Lower lobe of right lung (tissue), 2 donors: ENCODE measurements at regions not wholly inside any gene's neighbourhood (a gene's known extent, or its start where the extent isn't known, plus 50 kb on each side); places are given as distances from the start of the nearest gene placed in this dataset.

Source experiments
- ATAC-seq, 2 donors: fragments of 200-7000 bp; cut with Tn5 transposase; one replicate each; pipeline ENCODE4 v1.9.1; 2020 to 2022; ENCODE audit warnings: mild to moderate bottlenecking in 2 of 2, moderate library complexity in 2 of 2
- DNase-seq: peaks from one replicate; pipeline ENCODE4 v3.0.0-alpha.2; 2020
- H3K27ac ChIP-seq: fragments of 200-600 bp; one replicate; pipeline ENCODE4 v1.8.0; 2022
- H3K27me3 ChIP-seq: fragments of 200-600 bp; one replicate; pipeline ENCODE4 v1.8.0; 2022; ENCODE audit warnings: low read depth
- H3K36me3 ChIP-seq: fragments of 200-600 bp; one replicate; pipeline ENCODE4 v1.8.0; 2022; ENCODE audit warnings: mild to moderate bottlenecking
- H3K4me1 ChIP-seq: fragments of 200-600 bp; one replicate; pipeline ENCODE4 v1.8.0; 2022
- H3K4me3 ChIP-seq: fragments of 200-600 bp; one replicate; pipeline ENCODE4 v1.8.0; 2022; ENCODE audit warnings: mild to moderate bottlenecking
- H3K9me3 ChIP-seq: fragments of 200-600 bp; one replicate; pipeline ENCODE4 v1.8.0; 2022
- intact Hi-C: fragments of 100-400 bp; cut with DNase I; formaldehyde crosslinking; loops from one replicate; pipeline ENCODE4 v1.11.0; 2022
- TF ChIP-seq, protein P1 (sequence below): fragments of 200-600 bp; IDR thresholded peaks from one replicate; pipeline ENCODE4 v1.8.0; 2022; ENCODE audit warnings: antibody characterized with exemption, mild to moderate bottlenecking
- donor health status: DM: no; HTN: yes; CAD: no; lungs with severe emphysema.

DNA sequence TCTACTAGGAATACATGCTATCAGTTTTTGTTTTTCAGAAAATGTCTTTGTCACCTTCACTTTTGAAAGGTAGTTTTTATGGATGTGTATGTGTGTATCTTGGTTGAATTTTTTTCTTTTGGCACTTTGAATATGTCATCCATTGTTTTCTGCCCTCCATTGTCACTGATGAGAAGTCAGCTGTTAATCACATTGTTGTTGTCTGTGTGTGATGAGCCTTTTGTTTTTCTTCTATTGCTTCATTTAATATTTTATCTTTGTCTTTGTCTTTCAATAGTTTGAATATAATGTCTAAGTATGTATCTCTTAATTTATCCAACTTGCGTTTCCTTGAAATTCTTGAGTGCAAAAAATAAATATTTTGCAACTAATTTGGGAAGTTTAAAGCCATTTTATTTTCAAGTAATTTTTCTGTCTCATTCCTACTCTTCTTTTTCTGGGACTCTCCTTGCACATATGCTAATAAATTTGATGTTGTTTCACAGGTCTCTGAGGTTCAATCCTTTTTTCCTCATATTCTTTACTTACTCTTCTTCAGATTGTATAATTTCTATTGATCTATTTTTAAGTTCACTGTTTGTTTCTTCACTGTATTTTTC lies 546.9 kb upstream of the GHITM start:
- intact Hi-C loops, result no loop called here
- no peaks in the 10 kb centered on the region for H3K4me1 ChIP-seq

DNA sequence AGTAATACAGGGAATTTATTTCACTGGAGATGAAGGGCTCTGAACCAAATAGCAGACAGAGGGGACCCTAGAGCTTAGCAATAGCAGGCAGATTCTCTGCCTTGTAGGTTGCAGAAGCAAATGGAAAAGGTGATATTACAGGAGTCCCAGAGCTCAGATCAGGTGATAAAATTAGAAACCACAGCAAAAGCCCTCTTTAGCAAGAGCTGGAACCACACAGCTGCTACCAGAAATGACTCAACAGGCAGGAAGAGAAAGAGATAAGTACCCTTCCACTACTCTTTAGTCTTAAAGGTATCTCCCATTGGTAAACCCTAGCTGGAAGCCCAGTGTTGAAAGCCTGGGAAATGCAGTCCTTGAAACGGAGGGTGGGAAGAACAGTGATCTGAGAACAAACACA lies 535.6 kb upstream of the GHITM start:
- no peaks in the 10 kb centered on the region for H3K27me3 ChIP-seq
- intact Hi-C loops, result no loop called here
- no peak overlapping the region for H3K4me3 ChIP-seq
- TF ChIP-seq, protein P1, sequence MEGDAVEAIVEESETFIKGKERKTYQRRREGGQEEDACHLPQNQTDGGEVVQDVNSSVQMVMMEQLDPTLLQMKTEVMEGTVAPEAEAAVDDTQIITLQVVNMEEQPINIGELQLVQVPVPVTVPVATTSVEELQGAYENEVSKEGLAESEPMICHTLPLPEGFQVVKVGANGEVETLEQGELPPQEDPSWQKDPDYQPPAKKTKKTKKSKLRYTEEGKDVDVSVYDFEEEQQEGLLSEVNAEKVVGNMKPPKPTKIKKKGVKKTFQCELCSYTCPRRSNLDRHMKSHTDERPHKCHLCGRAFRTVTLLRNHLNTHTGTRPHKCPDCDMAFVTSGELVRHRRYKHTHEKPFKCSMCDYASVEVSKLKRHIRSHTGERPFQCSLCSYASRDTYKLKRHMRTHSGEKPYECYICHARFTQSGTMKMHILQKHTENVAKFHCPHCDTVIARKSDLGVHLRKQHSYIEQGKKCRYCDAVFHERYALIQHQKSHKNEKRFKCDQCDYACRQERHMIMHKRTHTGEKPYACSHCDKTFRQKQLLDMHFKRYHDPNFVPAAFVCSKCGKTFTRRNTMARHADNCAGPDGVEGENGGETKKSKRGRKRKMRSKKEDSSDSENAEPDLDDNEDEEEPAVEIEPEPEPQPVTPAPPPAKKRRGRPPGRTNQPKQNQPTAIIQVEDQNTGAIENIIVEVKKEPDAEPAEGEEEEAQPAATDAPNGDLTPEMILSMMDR, result no peak
- no peak overlapping the region for H3K27ac ChIP-seq
- no peaks in the 10 kb centered on the region for H3K36me3 ChIP-seq
- H3K4me1 ChIP-seq, result no peaks in the 10 kb centered on the region
- H3K9me3 ChIP-seq, result no peaks in the 10 kb centered on the region
- ATAC-seq (no peak), DNase-seq (no peak)

More for the DNA sequence above, 546.9 kb upstream of the GHITM start:
- Histone ChIP-seq H3K27me3 (no peaks in the 10 kb centered on the region), H3K27ac (no peak overlapping the region), H3K9me3 (peaks cover 22% of the 10 kb centered on the region), H3K4me3 (no peak overlapping the region), H3K36me3 (no peaks in the 10 kb centered on the region)
- TF ChIP-seq, protein P1, result no peak
- DNase-seq (no peak), ATAC-seq (no peak)

DNA sequence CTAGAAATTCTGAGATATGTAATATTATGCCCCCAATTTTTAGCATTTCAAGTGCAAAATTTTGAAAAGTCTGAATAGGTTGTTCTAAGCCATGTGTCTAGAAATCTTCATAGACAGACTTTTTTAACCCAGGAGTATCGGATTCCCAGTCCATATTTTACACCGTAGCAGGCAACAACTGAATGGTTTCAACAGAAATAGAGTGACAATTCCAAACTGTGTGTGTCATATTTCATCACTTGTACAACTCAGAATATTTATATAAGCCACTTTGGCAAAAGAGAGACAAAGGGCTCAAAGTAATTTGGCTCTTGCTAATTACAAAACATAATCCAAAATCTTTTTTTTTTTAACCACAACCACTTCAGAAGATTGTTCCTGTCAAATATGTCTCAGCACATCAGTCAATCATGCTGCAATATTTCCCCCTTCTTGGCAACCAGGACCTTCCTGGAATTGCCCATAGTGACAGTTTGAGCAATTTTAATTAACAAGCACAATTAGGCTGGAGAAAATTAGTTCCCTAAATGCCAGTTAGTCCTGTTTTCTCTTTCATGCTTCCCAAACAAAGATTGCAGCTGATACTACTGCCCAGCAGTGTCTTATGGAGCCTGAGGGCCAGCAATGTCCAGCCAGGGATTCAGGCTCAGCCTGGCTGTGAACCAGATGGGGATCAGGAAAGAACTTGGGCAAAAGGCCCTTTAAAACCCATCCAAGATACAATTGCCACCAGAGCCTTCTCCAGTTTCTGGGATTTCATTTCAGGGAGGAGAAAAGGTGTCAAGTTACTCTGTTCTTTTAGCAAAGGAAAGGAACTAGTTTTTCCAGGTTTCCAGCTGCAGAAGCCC lies 533.3 kb upstream of the GHITM start:
- TF ChIP-seq, protein P1, result no peak
- no peak for DNase-seq

DNA sequence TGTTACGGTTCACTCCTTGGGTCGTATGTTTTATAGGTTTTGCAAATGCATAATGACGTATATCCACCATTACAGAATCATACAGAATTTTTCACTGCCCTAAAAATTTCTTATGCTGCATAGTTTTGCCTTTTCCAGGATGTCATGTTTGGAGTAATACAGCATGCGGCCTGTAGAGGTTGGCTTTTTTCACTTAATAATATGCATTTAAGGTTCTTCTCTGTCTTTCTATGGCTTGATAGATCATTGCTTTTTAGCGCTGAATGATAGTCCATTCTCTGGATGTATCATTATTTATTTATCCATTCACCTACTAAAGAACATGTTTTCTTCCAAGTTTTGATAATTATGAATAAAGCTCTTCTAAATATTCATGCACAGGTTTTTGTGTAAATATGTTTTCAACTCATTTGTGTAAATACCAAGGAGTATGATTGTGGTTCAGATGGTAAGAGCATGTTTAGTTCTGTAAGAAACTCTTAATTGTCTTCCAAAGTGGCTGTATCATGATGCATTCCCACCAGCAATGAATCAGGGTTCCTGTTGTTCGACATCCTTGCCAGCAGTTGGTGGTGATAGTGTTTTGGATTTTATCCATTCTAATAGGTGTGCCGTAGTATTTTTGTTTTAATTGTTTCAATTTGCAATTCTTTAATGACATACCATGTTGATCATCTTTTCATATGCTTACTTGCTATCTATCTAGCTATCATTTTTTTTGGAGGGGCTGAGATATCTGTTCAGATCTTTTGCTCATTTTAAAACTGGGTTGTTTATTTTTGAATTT lies 531.2 kb upstream of the GHITM start:
- TF ChIP-seq, protein P1, result no peak
- H3K36me3 ChIP-seq, result no peaks in the 10 kb centered on the region
- H3K9me3 ChIP-seq, result no peaks in the 10 kb centered on the region
- H3K4me3 ChIP-seq, result no peak overlapping the region
- ATAC-seq (no peak), DNase-seq (no peak)
- H3K27ac ChIP-seq, result no peak overlapping the region
- no peaks in the 10 kb centered on the region for H3K27me3 ChIP-seq
- intact Hi-C loops, result no loop called here
- no peaks in the 10 kb centered on the region for H3K4me1 ChIP-seq

More for the DNA sequence above, 533.3 kb upstream of the GHITM start:
- Histone ChIP-seq H3K4me1 (no peaks in the 10 kb centered on the region), H3K27me3 (no peaks in the 10 kb centered on the region), H3K4me3 (no peak overlapping the region), H3K27ac (no peak overlapping the region), H3K36me3 (no peaks in the 10 kb centered on the region), H3K9me3 (no peaks in the 10 kb centered on the region)
- intact Hi-C loops, result no loop called here
- ATAC-seq, result no peak

DNA sequence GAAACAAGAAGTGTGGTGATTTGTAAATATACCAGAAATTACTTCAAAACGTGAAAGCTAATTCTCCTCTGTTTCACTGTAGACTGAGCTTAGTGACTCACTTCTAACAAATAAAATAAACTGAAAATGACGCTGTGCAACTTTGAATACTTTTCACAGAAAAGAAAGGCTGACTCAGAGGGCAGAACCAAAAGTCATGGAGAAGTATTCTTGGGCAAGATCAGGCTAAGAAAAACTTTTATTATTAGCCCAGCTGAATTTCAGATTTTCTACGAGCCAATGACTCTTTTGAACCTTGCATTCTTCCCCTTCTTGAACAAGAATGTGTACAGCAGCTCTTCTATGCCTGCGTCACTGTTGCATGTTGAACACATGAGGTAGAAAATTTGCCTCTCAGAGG lies 527.3 kb upstream of the GHITM start:
- intact Hi-C loops, result no loop called here
- TF ChIP-seq, protein P1, result no peak
- ATAC-seq, result no peak

More for the DNA sequence above, 527.3 kb upstream of the GHITM start:
- Histone ChIP-seq H3K4me3 (no peak overlapping the region), H3K9me3 (no peaks in the 10 kb centered on the region), H3K27me3 (no peaks in the 10 kb centered on the region), H3K4me1 (no peaks in the 10 kb centered on the region), H3K36me3 (no peaks in the 10 kb centered on the region), H3K27ac (no peak overlapping the region)
- no peak for DNase-seq
